IMR-90 (cell line): ENCODE measurements at regions not wholly inside any gene's neighbourhood (a gene's known extent, or its start where the extent isn't known, plus 50 kb on each side); places are given as distances from the start of the nearest gene placed in this dataset.

ENCODE experiments used
- ATAC-seq: fragments of 200-7000 bp; cut with Tn5 transposase; 2 replicates; pipeline ENCODE4 v1.9.1; 2020; ENCODE audit warnings: low read depth, mild to moderate bottlenecking, moderate library complexity
- BruUV-seq: library from RNA; stranded (reverse); fragments of 400-500 nt; replicated peaks from 2 replicates; lab custom pipeline; 2021; lab: Mats Ljungman, UMichigan
- CTCF ChIA-PET: fragments of 300-600 bp; formaldehyde crosslinking; extraction: SDS; loops from one replicate; lab custom pipeline; 2021; ENCODE audit warnings: antibody characterized with exemption; lab: Yijun Ruan, JAX
- POLR2A ChIA-PET: fragments of 300-600 bp; sonication (Branson Sonifier 250); formaldehyde crosslinking; loops from one replicate; lab custom pipeline; 2022; ENCODE audit warnings: antibody characterized with exemption; ENCODE audit not compliant: unreplicated experiment; lab: Charles Lee
- DNase-seq: peaks from one replicate; pipeline ENCODE4 v3.0.0; 2013
- H2AFZ ChIP-seq: replicated peaks from 2 replicates; pipeline ENCODE3; 2013; ENCODE audit warnings: low read length, mild to moderate bottlenecking; ENCODE audit not compliant: poor library complexity
- H2AK5ac ChIP-seq: 2 replicates; pipeline ENCODE4 v1.6.1; 2013; ENCODE audit warnings: low read depth, low read length, inconsistent platforms
- H2AK9ac ChIP-seq: replicated peaks from 2 replicates; pipeline ENCODE3; 2013; ENCODE audit warnings: mild to moderate bottlenecking, low read depth, low read length, moderate library complexity; ENCODE audit not compliant: poor library complexity
- H2BK120ac ChIP-seq: 2 replicates; pipeline ENCODE4 v1.6.1; 2013; ENCODE audit warnings: low read depth, low read length, inconsistent platforms
- H2BK15ac ChIP-seq: 3 replicates; pipeline ENCODE4 v1.6.1; 2013; ENCODE audit warnings: low read depth, low read length, inconsistent platforms
- H2BK20ac ChIP-seq: 2 replicates; pipeline ENCODE4 v1.6.1; 2013; ENCODE audit warnings: low read depth, mild to moderate bottlenecking, inconsistent platforms, low read length, moderate library complexity
- H2BK5ac ChIP-seq: 2 replicates; pipeline ENCODE4 v1.6.1; 2013; ENCODE audit warnings: mild to moderate bottlenecking, low read depth, low read length, inconsistent platforms; ENCODE audit not compliant: poor library complexity, severe bottlenecking
- H3K14ac ChIP-seq: replicated peaks from 2 replicates; pipeline ENCODE4 v1.6.1; 2013; ENCODE audit warnings: low read depth, low read length, inconsistent platforms
- H3K18ac ChIP-seq: 2 replicates; pipeline ENCODE4 v1.6.1; 2013; ENCODE audit warnings: low read depth, low read length, control low read depth
- H3K23ac ChIP-seq: 2 replicates; pipeline ENCODE4 v1.6.1; 2013; ENCODE audit warnings: low read depth, low read length, inconsistent platforms
- H3K27ac ChIP-seq: 2 replicates; pipeline ENCODE4 v1.5.1; 2013; ENCODE audit warnings: mild to moderate bottlenecking, control low read depth, low read length; ENCODE audit not compliant: insufficient read depth
- H3K27me3 ChIP-seq: 2 replicates; pipeline ENCODE4 v1.6.1; 2013; ENCODE audit warnings: low read length; ENCODE audit not compliant: control insufficient read depth, insufficient read depth
- H3K36me3 ChIP-seq: 2 replicates; pipeline ENCODE4 v1.6.1; 2013; ENCODE audit warnings: low read length, mixed read lengths; ENCODE audit not compliant: control insufficient read depth, insufficient read depth
- H3K4ac ChIP-seq: 2 replicates; pipeline ENCODE4 v1.6.1; 2013; ENCODE audit warnings: low read depth, low read length, inconsistent platforms
- H3K4me1 ChIP-seq: 2 replicates; pipeline ENCODE4 v1.6.1; 2013; ENCODE audit warnings: low read length, mixed read lengths; ENCODE audit not compliant: control insufficient read depth, insufficient read depth
- H3K4me2 ChIP-seq: 2 replicates; pipeline ENCODE4 v1.6.1; 2013; ENCODE audit warnings: low read depth, mild to moderate bottlenecking, control low read depth, low read length, moderate library complexity
- H3K4me3 ChIP-seq: 2 replicates; pipeline ENCODE4 v1.5.1; 2013; ENCODE audit warnings: low read depth, mild to moderate bottlenecking, control low read depth, low read length, moderate library complexity; ENCODE audit not compliant: insufficient read depth
- H3K56ac ChIP-seq: 2 replicates; pipeline ENCODE4 v1.6.1; 2013; ENCODE audit warnings: low read length, inconsistent platforms; ENCODE audit not compliant: insufficient read depth; ENCODE audit errors: extremely low read depth
- H3K79me1 ChIP-seq, 2 experiments: 2 replicates each; pipeline ENCODE4 v1.6.1; 2013; ENCODE audit warnings: low read length in 2 of 2, inconsistent platforms in 1 of 2, low read depth in 1 of 2
- H3K9ac ChIP-seq: 2 replicates; pipeline ENCODE4 v1.6.1; 2013; ENCODE audit warnings: low read depth, low read length, control low read depth
- H3K9me1 ChIP-seq: 2 replicates; pipeline ENCODE4 v1.6.1; 2013; ENCODE audit warnings: low read length, inconsistent platforms; ENCODE audit not compliant: insufficient read depth
- H3K9me3 ChIP-seq: 2 replicates; pipeline ENCODE4 v1.6.1; 2013; ENCODE audit warnings: low read length; ENCODE audit not compliant: control insufficient read depth, insufficient read depth
- H4K20me1 ChIP-seq: 2 replicates; pipeline ENCODE4 v1.6.1; 2013; ENCODE audit warnings: low read length, inconsistent platforms; ENCODE audit not compliant: insufficient read depth
- H4K5ac ChIP-seq: 2 replicates; pipeline ENCODE4 v1.6.1; 2013; ENCODE audit warnings: mild to moderate bottlenecking, low read depth, low read length, control low read depth
- H4K8ac ChIP-seq, 2 experiments: 2 replicates each; pipeline ENCODE4 v1.6.1; 2013; ENCODE audit warnings: low read depth in 2 of 2, low read length in 2 of 2, control low read depth in 1 of 2, inconsistent platforms in 1 of 2
- H4K91ac ChIP-seq: 2 replicates; pipeline ENCODE4 v1.6.1; 2013; ENCODE audit warnings: low read depth, low read length, inconsistent platforms; ENCODE audit not compliant: insufficient read depth
- BHLHE40 ChIP-seq: fragments of 150-350 bp; IDR thresholded peaks from 2 replicates; pipeline ENCODE4 v1.6.1; 2016; ENCODE audit warnings: mild to moderate bottlenecking, low read depth, low read length
- CEBPB ChIP-seq: IDR thresholded peaks from 2 replicates; pipeline ENCODE4 v1.6.1; 2012; ENCODE audit warnings: low read depth, low read length, improper control_type of control experiment
- CHD1 ChIP-seq: IDR thresholded peaks from 2 replicates; pipeline ENCODE4 v1.6.1; 2012; ENCODE audit warnings: low read depth, low read length, improper control_type of control experiment
- FOS ChIP-seq: fragments of 150-350 bp; IDR thresholded peaks from 2 replicates; pipeline ENCODE4 v1.6.1; 2016; ENCODE audit warnings: low read depth, low read length
- MAFK ChIP-seq: IDR thresholded peaks from 2 replicates; pipeline ENCODE4 v1.6.1; 2012; ENCODE audit warnings: low read depth, low read length, improper control_type of control experiment
- MAZ ChIP-seq: IDR thresholded peaks from 2 replicates; pipeline ENCODE4 v1.6.1; 2012; ENCODE audit warnings: low read depth, mild to moderate bottlenecking, low read length, improper control_type of control experiment, moderate library complexity, borderline replicate concordance
- MXI1 ChIP-seq: IDR thresholded peaks from 2 replicates; pipeline ENCODE4 v1.6.1; 2012; ENCODE audit warnings: low read depth, mild to moderate bottlenecking, low read length, moderate library complexity, borderline replicate concordance
- NFE2L2 ChIP-seq: fragments of 150-350 bp; IDR thresholded peaks from 2 replicates; pipeline ENCODE4 v1.6.1; 2016; ENCODE audit warnings: low read depth, mild to moderate bottlenecking, low read length
- POLR2A ChIP-seq: IDR thresholded peaks from 2 replicates; pipeline ENCODE4 v1.6.1; 2012; ENCODE audit warnings: mild to moderate bottlenecking, low read depth, low read length
- RAD21 ChIP-seq: IDR thresholded peaks from 2 replicates; pipeline ENCODE4 v1.6.1; 2012; ENCODE audit warnings: low read length, improper control_type of control experiment
- RCOR1 ChIP-seq: IDR thresholded peaks from 2 replicates; pipeline ENCODE4 v1.6.1; 2012; ENCODE audit warnings: mild to moderate bottlenecking, low read length, improper control_type of control experiment; ENCODE audit not compliant: insufficient replicate concordance
- RFX5 ChIP-seq: IDR thresholded peaks from 2 replicates; pipeline ENCODE4 v1.8.0; 2012; ENCODE audit warnings: low read depth, mild to moderate bottlenecking, low read length, moderate library complexity
- dilution Hi-C: fragments of 300-500 bp; cut with HindIII; formaldehyde crosslinking; loops from one replicate; pipeline ENCODE4 v1.14.3; 2018; ENCODE audit warnings: low sequenced_read_pairs; ENCODE audit not compliant: unreplicated experiment
- in situ Hi-C: fragments of 300-500 bp; cut with MboI; formaldehyde crosslinking; loops from 3 replicates; pipeline ENCODE4 v1.14.3; 2019; ENCODE audit warnings: low sequenced_read_pairs, inconsistent platforms, mixed read lengths
- intact Hi-C: fragments of 100-400 bp; cut with micrococcal nuclease; formaldehyde crosslinking; loops from 2 replicates; pipeline ENCODE4 v1.10.0; 2022
- TF ChIP-seq, protein P1 (sequence below): fragments of 150-350 bp; IDR thresholded peaks from 2 replicates; pipeline ENCODE4 v1.6.1; 2016; ENCODE audit warnings: low read depth, mild to moderate bottlenecking, low read length, moderate library complexity, borderline replicate concordance
- TF ChIP-seq, protein P2 (sequence below): fragments of 150-350 bp; IDR thresholded peaks from 2 replicates; pipeline ENCODE4 v1.6.1; 2017; ENCODE audit warnings: mild to moderate bottlenecking, antibody characterized with exemption, low read length, low read depth

DNA sequence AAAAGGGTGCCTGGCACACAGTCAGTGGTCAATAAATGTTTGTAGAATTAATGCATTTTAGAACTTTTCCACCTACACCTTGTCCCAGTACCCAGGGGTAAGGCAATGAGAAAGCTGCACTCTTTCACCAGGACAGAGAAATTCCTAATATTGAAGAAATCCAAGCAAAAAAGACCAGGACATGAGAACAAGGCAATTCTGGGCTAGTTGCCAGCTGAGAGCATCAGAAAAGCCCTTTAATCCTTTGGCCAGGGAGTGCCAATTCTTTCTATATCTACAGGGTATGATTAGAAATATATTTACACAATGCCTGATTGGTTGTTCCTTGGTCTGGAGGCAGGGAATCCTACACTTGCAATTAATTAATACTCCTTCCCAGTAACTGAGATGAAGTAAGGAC lies 492.4 kb upstream of the NFIA start:
- H3K27ac ChIP-seq, result no peak overlapping the region
- no peak overlapping the region for H3K4me3 ChIP-seq
- no peak overlapping the region for H4K91ac ChIP-seq
- H2BK120ac ChIP-seq, result no peak overlapping the region
- no peaks in the 10 kb centered on the region for H3K4me1 ChIP-seq
- no peak overlapping the region for H3K4me2 ChIP-seq
- H3K23ac ChIP-seq, result no peak overlapping the region
- ChIA-PET CTCF (no interaction called here), POLR2A (no interaction called here)
- H3K18ac ChIP-seq, result no peak overlapping the region
- H3K9ac ChIP-seq, result no peak overlapping the region
- DNase-seq, result no peak
- H3K27me3 ChIP-seq, result no peaks in the 10 kb centered on the region
- no peaks in the 10 kb centered on the region for H3K36me3 ChIP-seq
- no peak overlapping the region for H3K56ac ChIP-seq
- H3K9me1 ChIP-seq, result no peaks in the 10 kb centered on the region
- peaks cover 2% of the 10 kb centered on the region for H3K9me3 ChIP-seq
- H2AK5ac ChIP-seq, result no peak overlapping the region
- H3K79me1 ChIP-seq, result no peaks in the 10 kb centered on the region
- no peak for ATAC-seq
- no peaks in the 10 kb centered on the region for H4K20me1 ChIP-seq
- BruUV-seq, result no TSS peak
- no peak overlapping the region for H4K5ac ChIP-seq
- H2BK5ac ChIP-seq, result no peak overlapping the region
- H2AFZ ChIP-seq, result no peak overlapping the region
- dilution Hi-C loops (no loop called here), intact Hi-C loops (no loop called here), in situ Hi-C loops (no loop called here)
- H4K8ac ChIP-seq, result no peak overlapping the region
- no peak overlapping the region for H2AK9ac ChIP-seq
- no peak overlapping the region for H2BK15ac ChIP-seq
- H3K4ac ChIP-seq, result no peak overlapping the region
- no peak overlapping the region for H3K14ac ChIP-seq
- TF ChIP-seq, protein P1, sequence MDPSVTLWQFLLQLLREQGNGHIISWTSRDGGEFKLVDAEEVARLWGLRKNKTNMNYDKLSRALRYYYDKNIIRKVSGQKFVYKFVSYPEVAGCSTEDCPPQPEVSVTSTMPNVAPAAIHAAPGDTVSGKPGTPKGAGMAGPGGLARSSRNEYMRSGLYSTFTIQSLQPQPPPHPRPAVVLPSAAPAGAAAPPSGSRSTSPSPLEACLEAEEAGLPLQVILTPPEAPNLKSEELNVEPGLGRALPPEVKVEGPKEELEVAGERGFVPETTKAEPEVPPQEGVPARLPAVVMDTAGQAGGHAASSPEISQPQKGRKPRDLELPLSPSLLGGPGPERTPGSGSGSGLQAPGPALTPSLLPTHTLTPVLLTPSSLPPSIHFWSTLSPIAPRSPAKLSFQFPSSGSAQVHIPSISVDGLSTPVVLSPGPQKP, result no peak
- TF ChIP-seq BHLHE40 (no peak), MXI1 (no peak), RAD21 (no peak), MAFK (no peak), FOS (no peak), RCOR1 (no peak), CHD1 (no peak), CEBPB (no peak), RFX5 (no peak), MAZ (no peak), POLR2A (no peak), NFE2L2 (no peak)
- TF ChIP-seq, protein P2, sequence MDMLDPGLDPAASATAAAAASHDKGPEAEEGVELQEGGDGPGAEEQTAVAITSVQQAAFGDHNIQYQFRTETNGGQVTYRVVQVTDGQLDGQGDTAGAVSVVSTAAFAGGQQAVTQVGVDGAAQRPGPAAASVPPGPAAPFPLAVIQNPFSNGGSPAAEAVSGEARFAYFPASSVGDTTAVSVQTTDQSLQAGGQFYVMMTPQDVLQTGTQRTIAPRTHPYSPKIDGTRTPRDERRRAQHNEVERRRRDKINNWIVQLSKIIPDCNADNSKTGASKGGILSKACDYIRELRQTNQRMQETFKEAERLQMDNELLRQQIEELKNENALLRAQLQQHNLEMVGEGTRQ, result no peak
- no peak overlapping the region for H2BK20ac ChIP-seq
